Neural cell (in vitro differentiated cells): ENCODE measurements at regions not wholly inside any gene's neighbourhood (a gene's known extent, or its start where the extent isn't known, plus 50 kb on each side); places are given as distances from the start of the nearest gene placed in this dataset.

Source experiments
- H2AFZ ChIP-seq: fragments of 200-600, 300-800 bp; sonication (generic), shearing (Covaris generic); 2 replicates; pipeline ENCODE4 v1.6.0; 2014; ENCODE audit warnings: low read depth, mild to moderate bottlenecking, antibody characterized with exemption, low read length, moderate library complexity
- H3F3A ChIP-seq: fragments of 200-600 bp; shearing (Covaris generic); 2 replicates; pipeline ENCODE4 v1.6.1; 2016; ENCODE audit warnings: mild to moderate bottlenecking, moderate library complexity, mixed read lengths, antibody characterized with exemption, low read length; ENCODE audit not compliant: insufficient read depth, poor library complexity, severe bottlenecking
- H3K27ac ChIP-seq: fragments of 200-600, 300-800 bp; sonication (generic), shearing (Covaris generic); 2 replicates; pipeline ENCODE4 v1.5.1; 2014; ENCODE audit warnings: mild to moderate bottlenecking, low read length, moderate library complexity
- H3K27me3 ChIP-seq: fragments of 300-800, 200-600 bp; sonication (generic), shearing (Covaris generic); 2 replicates; pipeline ENCODE4 v1.6.0; 2014; ENCODE audit warnings: mild to moderate bottlenecking, low read depth, low read length, moderate library complexity; ENCODE audit not compliant: insufficient read depth
- H3K36me3 ChIP-seq: fragments of 300-800, 200-600 bp; sonication (generic), shearing (Covaris generic); 2 replicates; pipeline ENCODE4 v1.5.1; 2014; ENCODE audit warnings: mild to moderate bottlenecking, antibody characterized with exemption, low read length, moderate library complexity; ENCODE audit not compliant: insufficient read depth
- H3K4me2 ChIP-seq: fragments of 300-800, 200-600 bp; sonication (generic), shearing (Covaris generic); 2 replicates; pipeline ENCODE4 v1.6.0; 2014; ENCODE audit warnings: mild to moderate bottlenecking, low read length
- H3K4me3 ChIP-seq: fragments of 300-800, 200-600 bp; sonication (generic), shearing (Covaris generic); 2 replicates; pipeline ENCODE4 v1.5.1; 2014; ENCODE audit warnings: mild to moderate bottlenecking, low read length, moderate library complexity
- H3K79me2 ChIP-seq: fragments of 200-600 bp; shearing (Covaris generic); replicated peaks from 2 replicates; pipeline ENCODE4 v1.6.0; 2014; ENCODE audit warnings: mild to moderate bottlenecking, low read length, moderate library complexity; ENCODE audit not compliant: insufficient read depth
- H3K9ac ChIP-seq: fragments of 300-800, 200-600 bp; sonication (generic), shearing (Covaris generic); 2 replicates; pipeline ENCODE4 v1.6.1; 2016; ENCODE audit warnings: mild to moderate bottlenecking, low read length, mixed read lengths
- H3K9me2 ChIP-seq: fragments of 200-600 bp; shearing (Covaris generic); 2 replicates; pipeline ENCODE4 v1.6.1; 2016; ENCODE audit warnings: mild to moderate bottlenecking, low read length, mixed read lengths; ENCODE audit not compliant: insufficient read depth
- H3K9me3 ChIP-seq: fragments of 200-600, 300-800 bp; sonication (generic), shearing (Covaris generic); 2 replicates; pipeline ENCODE4 v1.6.1; 2016; ENCODE audit warnings: mild to moderate bottlenecking, mixed run types, low read length, moderate library complexity, mixed read lengths
- H4K20me1 ChIP-seq: fragments of 200-600 bp; shearing (Covaris generic); 2 replicates; pipeline ENCODE4 v1.6.1; 2016; ENCODE audit warnings: mild to moderate bottlenecking, mixed run types; ENCODE audit not compliant: insufficient read depth
- EP300 ChIP-seq: fragments of 450-650 bp; conservative IDR thresholded peaks from 2 replicates; pipeline ENCODE4 v1.6.1; 2014; ENCODE audit warnings: antibody characterized with exemption, mild to moderate bottlenecking, moderate library complexity; ENCODE audit not compliant: poor library complexity, severe bottlenecking
- EZH2 ChIP-seq: fragments of 200-600, 300-800 bp; shearing (Covaris generic), sonication (generic); IDR thresholded peaks from 2 replicates; pipeline ENCODE4 v1.6.1; 2014; ENCODE audit warnings: antibody characterized with exemption, low read length, borderline replicate concordance, mild to moderate bottlenecking; ENCODE audit not compliant: insufficient read depth, poor library complexity, severe bottlenecking
- MXI1 ChIP-seq: fragments of 450-650 bp; conservative IDR thresholded peaks from 2 replicates; pipeline ENCODE4 v1.6.1; 2014; ENCODE audit warnings: antibody characterized with exemption, mild to moderate bottlenecking; ENCODE audit not compliant: poor library complexity, severe bottlenecking
- POLR2AphosphoS5 ChIP-seq: IDR thresholded peaks from 2 replicates; pipeline ENCODE4 v1.6.1; 2012
- RAD21 ChIP-seq: fragments of 450-650 bp; conservative IDR thresholded peaks from 2 replicates; pipeline ENCODE4 v1.6.1; 2014; ENCODE audit warnings: antibody characterized with exemption, mild to moderate bottlenecking, moderate library complexity
- SMC3 ChIP-seq: fragments of 450-650 bp; conservative IDR thresholded peaks from 2 replicates; pipeline ENCODE4 v1.6.1; 2014; ENCODE audit warnings: antibody characterized with exemption, mild to moderate bottlenecking, moderate library complexity; ENCODE audit not compliant: poor library complexity
- TAF1 ChIP-seq: IDR thresholded peaks from 2 replicates; pipeline ENCODE4 v1.6.1; 2012; ENCODE audit warnings: low read depth
- TF ChIP-seq, protein P1 (sequence below): fragments of 450-650 bp; IDR thresholded peaks from 2 replicates; pipeline ENCODE4 v1.5.1; 2014; ENCODE audit warnings: antibody characterized with exemption, mild to moderate bottlenecking, moderate library complexity; ENCODE audit not compliant: poor library complexity, severe bottlenecking
- TF ChIP-seq, protein P2 (sequence below): IDR thresholded peaks from 2 replicates; pipeline ENCODE4 v1.6.1; 2012; ENCODE audit warnings: borderline replicate concordance

GRCh38 chr1:34631126-34631525 lies 123.7 kb upstream of the GJB5 start:
- H3K27ac ChIP-seq: no peak overlapping the region
- H3K9me2 ChIP-seq: no peaks in the 10 kb centered on the region
- H3K4me3 ChIP-seq: no peak overlapping the region
- H4K20me1 ChIP-seq: no peaks in the 10 kb centered on the region
- H3F3A ChIP-seq: no peaks in the 10 kb centered on the region
- no peak overlapping the region for H3K4me2 ChIP-seq
- no peak overlapping the region for H2AFZ ChIP-seq
- no peaks in the 10 kb centered on the region for H3K9me3 ChIP-seq
- H3K27me3 ChIP-seq: no peaks in the 10 kb centered on the region
- no peak overlapping the region for H3K9ac ChIP-seq
- no peaks in the 10 kb centered on the region for H3K36me3 ChIP-seq
- no peaks in the 10 kb centered on the region for H3K79me2 ChIP-seq
- no peak for TF ChIP-seq RAD21
- TF ChIP-seq MXI1: no peak
- TF ChIP-seq POLR2AphosphoS5: no peak
- no peak for TF ChIP-seq EZH2
- TF ChIP-seq, protein P1, sequence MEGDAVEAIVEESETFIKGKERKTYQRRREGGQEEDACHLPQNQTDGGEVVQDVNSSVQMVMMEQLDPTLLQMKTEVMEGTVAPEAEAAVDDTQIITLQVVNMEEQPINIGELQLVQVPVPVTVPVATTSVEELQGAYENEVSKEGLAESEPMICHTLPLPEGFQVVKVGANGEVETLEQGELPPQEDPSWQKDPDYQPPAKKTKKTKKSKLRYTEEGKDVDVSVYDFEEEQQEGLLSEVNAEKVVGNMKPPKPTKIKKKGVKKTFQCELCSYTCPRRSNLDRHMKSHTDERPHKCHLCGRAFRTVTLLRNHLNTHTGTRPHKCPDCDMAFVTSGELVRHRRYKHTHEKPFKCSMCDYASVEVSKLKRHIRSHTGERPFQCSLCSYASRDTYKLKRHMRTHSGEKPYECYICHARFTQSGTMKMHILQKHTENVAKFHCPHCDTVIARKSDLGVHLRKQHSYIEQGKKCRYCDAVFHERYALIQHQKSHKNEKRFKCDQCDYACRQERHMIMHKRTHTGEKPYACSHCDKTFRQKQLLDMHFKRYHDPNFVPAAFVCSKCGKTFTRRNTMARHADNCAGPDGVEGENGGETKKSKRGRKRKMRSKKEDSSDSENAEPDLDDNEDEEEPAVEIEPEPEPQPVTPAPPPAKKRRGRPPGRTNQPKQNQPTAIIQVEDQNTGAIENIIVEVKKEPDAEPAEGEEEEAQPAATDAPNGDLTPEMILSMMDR: no peak
- no peak for TF ChIP-seq SMC3

DNA sequence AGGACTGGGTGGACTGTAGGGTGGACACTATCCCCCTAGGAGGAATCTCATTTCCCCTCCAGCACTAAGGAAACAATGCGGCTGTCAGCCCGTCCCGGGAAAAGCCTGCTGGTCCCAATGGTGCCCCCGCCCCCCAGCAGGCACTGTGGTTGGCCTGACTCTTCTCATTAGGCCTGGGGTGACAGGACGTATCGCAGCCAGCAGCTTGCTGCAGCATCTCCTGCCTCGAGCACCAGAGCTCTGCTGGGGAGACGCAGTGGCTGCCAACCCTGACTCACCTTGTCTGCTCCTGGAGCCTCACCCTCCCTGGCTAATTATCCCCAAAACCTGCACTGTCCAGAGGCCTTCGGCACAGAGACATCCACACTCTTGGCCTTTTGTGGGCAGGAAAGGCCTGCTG lies 115.1 kb upstream of the GJB5 start:
- no peaks in the 10 kb centered on the region for H3K27me3 ChIP-seq
- H3K4me2 ChIP-seq: no peak overlapping the region
- H3F3A ChIP-seq: no peaks in the 10 kb centered on the region
- no peak for TF ChIP-seq SMC3
- TF ChIP-seq POLR2AphosphoS5: no peak
- no peak for TF ChIP-seq EP300
- TF ChIP-seq MXI1: no peak
- TF ChIP-seq EZH2: no peak
- no peak for TF ChIP-seq RAD21
- no peak overlapping the region for H3K9ac ChIP-seq
- no peaks in the 10 kb centered on the region for H3K36me3 ChIP-seq
- H4K20me1 ChIP-seq: no peaks in the 10 kb centered on the region
- no peak overlapping the region for H2AFZ ChIP-seq
- H3K27ac ChIP-seq: no peak overlapping the region
- no peaks in the 10 kb centered on the region for H3K9me3 ChIP-seq
- H3K9me2 ChIP-seq: no peaks in the 10 kb centered on the region
- H3K79me2 ChIP-seq: no peaks in the 10 kb centered on the region
- H3K4me3 ChIP-seq: no peak overlapping the region

DNA sequence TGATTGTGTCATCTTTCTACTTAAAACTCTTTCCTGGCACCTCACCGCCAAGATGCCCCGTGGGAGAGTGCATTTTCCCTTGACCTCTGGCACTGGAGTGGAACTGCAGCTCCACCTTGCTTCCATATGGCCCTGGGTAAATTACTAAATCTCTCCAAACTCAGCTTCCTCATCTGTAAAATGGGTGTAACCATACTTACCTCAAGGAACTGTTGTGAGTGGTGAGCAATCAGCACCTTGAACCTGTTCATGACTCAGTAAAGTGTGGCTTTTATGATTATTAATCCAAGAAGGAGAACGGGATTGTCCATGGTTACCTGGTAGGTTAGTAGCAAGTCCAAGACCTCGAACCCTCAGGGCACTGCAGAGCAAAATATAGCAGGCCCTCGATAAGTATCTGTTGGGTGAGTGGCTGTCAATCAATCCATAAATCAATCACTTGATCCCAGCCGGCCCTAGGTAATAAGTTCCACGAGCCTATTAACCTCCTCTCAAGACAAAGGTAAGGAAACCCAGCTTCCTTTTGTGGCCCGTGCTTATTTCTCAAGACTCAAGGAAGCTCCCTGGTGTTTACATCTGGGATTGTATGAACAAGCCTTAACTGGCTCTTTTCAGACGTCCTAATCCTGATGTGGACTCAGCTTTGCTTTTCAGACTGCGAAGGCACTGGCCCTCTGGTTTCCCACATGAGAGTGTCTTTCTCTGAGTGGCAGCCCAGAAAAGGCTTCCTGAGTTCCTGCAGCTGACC lies 114.0 kb upstream of the GJB5 start:
- TF ChIP-seq TAF1 (no peak), POLR2AphosphoS5 (no peak), EZH2 (no peak), RAD21 (no peak), SMC3 (no peak), MXI1 (no peak), EP300 (no peak)
- TF ChIP-seq, protein P1: no peak
- TF ChIP-seq, protein P2, sequence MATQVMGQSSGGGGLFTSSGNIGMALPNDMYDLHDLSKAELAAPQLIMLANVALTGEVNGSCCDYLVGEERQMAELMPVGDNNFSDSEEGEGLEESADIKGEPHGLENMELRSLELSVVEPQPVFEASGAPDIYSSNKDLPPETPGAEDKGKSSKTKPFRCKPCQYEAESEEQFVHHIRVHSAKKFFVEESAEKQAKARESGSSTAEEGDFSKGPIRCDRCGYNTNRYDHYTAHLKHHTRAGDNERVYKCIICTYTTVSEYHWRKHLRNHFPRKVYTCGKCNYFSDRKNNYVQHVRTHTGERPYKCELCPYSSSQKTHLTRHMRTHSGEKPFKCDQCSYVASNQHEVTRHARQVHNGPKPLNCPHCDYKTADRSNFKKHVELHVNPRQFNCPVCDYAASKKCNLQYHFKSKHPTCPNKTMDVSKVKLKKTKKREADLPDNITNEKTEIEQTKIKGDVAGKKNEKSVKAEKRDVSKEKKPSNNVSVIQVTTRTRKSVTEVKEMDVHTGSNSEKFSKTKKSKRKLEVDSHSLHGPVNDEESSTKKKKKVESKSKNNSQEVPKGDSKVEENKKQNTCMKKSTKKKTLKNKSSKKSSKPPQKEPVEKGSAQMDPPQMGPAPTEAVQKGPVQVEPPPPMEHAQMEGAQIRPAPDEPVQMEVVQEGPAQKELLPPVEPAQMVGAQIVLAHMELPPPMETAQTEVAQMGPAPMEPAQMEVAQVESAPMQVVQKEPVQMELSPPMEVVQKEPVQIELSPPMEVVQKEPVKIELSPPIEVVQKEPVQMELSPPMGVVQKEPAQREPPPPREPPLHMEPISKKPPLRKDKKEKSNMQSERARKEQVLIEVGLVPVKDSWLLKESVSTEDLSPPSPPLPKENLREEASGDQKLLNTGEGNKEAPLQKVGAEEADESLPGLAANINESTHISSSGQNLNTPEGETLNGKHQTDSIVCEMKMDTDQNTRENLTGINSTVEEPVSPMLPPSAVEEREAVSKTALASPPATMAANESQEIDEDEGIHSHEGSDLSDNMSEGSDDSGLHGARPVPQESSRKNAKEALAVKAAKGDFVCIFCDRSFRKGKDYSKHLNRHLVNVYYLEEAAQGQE: no peak

More for the DNA sequence above, 114.0 kb upstream of the GJB5 start:
- Histone ChIP-seq H3K27me3 (no peaks in the 10 kb centered on the region), H3K9ac (no peak overlapping the region), H3K4me3 (no peak overlapping the region), H4K20me1 (no peaks in the 10 kb centered on the region), H3K36me3 (no peaks in the 10 kb centered on the region), H3K4me2 (no peak overlapping the region), H3K9me2 (no peaks in the 10 kb centered on the region), H3F3A (no peaks in the 10 kb centered on the region), H2AFZ (no peak overlapping the region), H3K27ac (no peak overlapping the region), H3K79me2 (no peaks in the 10 kb centered on the region), H3K9me3 (no peaks in the 10 kb centered on the region)
